ENCODE measurements at regions not wholly inside any gene's neighbourhood (a gene's known extent, or its start where the extent isn't known, plus 50 kb on each side); places are given as distances from the start of the nearest gene placed in this dataset.

- WGBS (ENCODE audit: extremely low coverage, insufficient coverage, insufficient read length) = no CpG with 5 or more reads among the region's 2 CpGs
Observed at GRCh38 chr11:80559942-80560341, 1119.1 kb upstream of the TENM4 start.

GRCh38 chr11:80553565-80553964 is 1112.7 kb upstream of the TENM4 start:
- Histone ChIP-seq H3K9me3 (ENCODE audit: insufficient read depth, low read depth, low read length) (no peaks in the 10 kb centered on the region), H3K4ac (ENCODE audit: low read depth, low read length) (no peak overlapping the region), H3K4me3 (ENCODE audit: low read depth, low read length) (no peak overlapping the region), H2BK5ac (ENCODE audit: low read depth, low read length, poor library complexity) (no peak overlapping the region), H3K18ac (ENCODE audit: low read length) (no peak overlapping the region), H3K4me2 (ENCODE audit: low read length) (no peak overlapping the region), H2AFZ (ENCODE audit: insufficient read depth, low read length, poor library complexity) (no peak overlapping the region), H2BK120ac (ENCODE audit: insufficient read depth, low read length, poor library complexity) (no peak overlapping the region), H3K4me1 (ENCODE audit: control insufficient read depth in 1 of 2, insufficient read depth in 2 of 2, low read length in 2 of 2) (peaks cover 0 to 3% of the 10 kb centered on the region in 2 experiments), H3K27me3 (ENCODE audit: insufficient read depth, low read length) (no peaks in the 10 kb centered on the region), H2AK5ac (ENCODE audit: low read length) (no peak overlapping the region), H3K79me1 (ENCODE audit: low read length) (no peaks in the 10 kb centered on the region), H3K9ac (ENCODE audit: low read length) (no peak overlapping the region), H4K8ac (ENCODE audit: low read depth, low read length) (no peak overlapping the region), H3K79me2 (ENCODE audit: control insufficient read depth, insufficient read depth, low read length, poor library complexity) (no peaks in the 10 kb centered on the region), H2BK12ac (ENCODE audit: low read length) (no peak overlapping the region), H3K23ac (ENCODE audit: low read length) (no peak overlapping the region), H3K36me3 (ENCODE audit: control insufficient read depth in 1 of 2, insufficient read depth in 2 of 2, low read length in 2 of 2) (no peaks in the 10 kb centered on the region), H4K91ac (ENCODE audit: low read depth, low read length) (no peak overlapping the region), H4K12ac (ENCODE audit: low read depth, low read length) (no peak overlapping the region), H3K27ac (ENCODE audit: low read depth, low read length) (no peak overlapping the region), H3K14ac (ENCODE audit: low read length) (no peak overlapping the region)
- WGBS (ENCODE audit: extremely low coverage, insufficient coverage, insufficient read length) = no CpG with 5 or more reads among the region's 2 CpGs
- DNase-seq = no peak

More at GRCh38 chr11:80559942-80560341, 1119.1 kb upstream of the TENM4 start:
- DNase-seq = no peak
- no peak overlapping the region for H3K4me2 ChIP-seq (ENCODE audit: low read length)
- H3K18ac ChIP-seq (ENCODE audit: low read length) = no peak overlapping the region
- H3K9ac ChIP-seq (ENCODE audit: low read length) = no peak overlapping the region
- no peaks in the 10 kb centered on the region for H3K36me3 ChIP-seq (ENCODE audit: control insufficient read depth in 1 of 2, insufficient read depth in 2 of 2, low read length in 2 of 2)
- no peak overlapping the region for H2BK5ac ChIP-seq (ENCODE audit: low read depth, low read length, poor library complexity)
- no peak overlapping the region for H3K4me3 ChIP-seq (ENCODE audit: low read depth, low read length)
- no peak overlapping the region for H4K8ac ChIP-seq (ENCODE audit: low read depth, low read length)
- no peak overlapping the region for H2AK5ac ChIP-seq (ENCODE audit: low read length)
- peaks cover 2 to 4% of the 10 kb centered on the region in 2 experiments for H3K4me1 ChIP-seq (ENCODE audit: control insufficient read depth in 1 of 2, insufficient read depth in 2 of 2, low read length in 2 of 2)
- H4K91ac ChIP-seq (ENCODE audit: low read depth, low read length) = no peak overlapping the region
- H2AFZ ChIP-seq (ENCODE audit: insufficient read depth, low read length, poor library complexity) = no peak overlapping the region
- H3K14ac ChIP-seq (ENCODE audit: low read length) = no peak overlapping the region
- H3K23ac ChIP-seq (ENCODE audit: low read length) = no peak overlapping the region
- no peaks in the 10 kb centered on the region for H3K79me2 ChIP-seq (ENCODE audit: control insufficient read depth, insufficient read depth, low read length, poor library complexity)
- no peak overlapping the region for H2BK120ac ChIP-seq (ENCODE audit: insufficient read depth, low read length, poor library complexity)
- H3K27me3 ChIP-seq (ENCODE audit: insufficient read depth, low read length) = no peaks in the 10 kb centered on the region
- H3K4ac ChIP-seq (ENCODE audit: low read depth, low read length) = no peak overlapping the region
- no peak overlapping the region for H3K27ac ChIP-seq (ENCODE audit: low read depth, low read length)
- no peaks in the 10 kb centered on the region for H3K9me3 ChIP-seq (ENCODE audit: insufficient read depth, low read depth, low read length)
- H4K12ac ChIP-seq (ENCODE audit: low read depth, low read length) = no peak overlapping the region
- peaks cover 2% of the 10 kb centered on the region for H3K79me1 ChIP-seq (ENCODE audit: low read length)
- no peak overlapping the region for H2BK12ac ChIP-seq (ENCODE audit: low read length)

- Histone ChIP-seq H3K36me3 (ENCODE audit: control insufficient read depth in 1 of 2, insufficient read depth in 2 of 2, low read length in 2 of 2) (no peaks in the 10 kb centered on the region), H3K27me3 (ENCODE audit: insufficient read depth, low read length) (no peaks in the 10 kb centered on the region), H3K27ac (ENCODE audit: low read depth, low read length) (no peak overlapping the region), H4K12ac (ENCODE audit: low read depth, low read length) (no peak overlapping the region), H2AK5ac (ENCODE audit: low read length) (no peak overlapping the region), H3K4ac (ENCODE audit: low read depth, low read length) (no peak overlapping the region), H3K79me2 (ENCODE audit: control insufficient read depth, insufficient read depth, low read length, poor library complexity) (no peaks in the 10 kb centered on the region), H3K9me3 (ENCODE audit: insufficient read depth, low read depth, low read length) (no peaks in the 10 kb centered on the region), H3K14ac (ENCODE audit: low read length) (no peak overlapping the region), H3K23ac (ENCODE audit: low read length) (no peak overlapping the region), H2BK120ac (ENCODE audit: insufficient read depth, low read length, poor library complexity) (no peak overlapping the region), H3K9ac (ENCODE audit: low read length) (no peak overlapping the region), H3K18ac (ENCODE audit: low read length) (no peak overlapping the region), H4K8ac (ENCODE audit: low read depth, low read length) (no peak overlapping the region), H2BK12ac (ENCODE audit: low read length) (no peak overlapping the region), H3K4me2 (ENCODE audit: low read length) (no peak overlapping the region), H4K91ac (ENCODE audit: low read depth, low read length) (no peak overlapping the region), H2BK5ac (ENCODE audit: low read depth, low read length, poor library complexity) (no peak overlapping the region), H3K4me1 (ENCODE audit: control insufficient read depth in 1 of 2, insufficient read depth in 2 of 2, low read length in 2 of 2) (no peaks in the 10 kb centered on the region), H2AFZ (ENCODE audit: insufficient read depth, low read length, poor library complexity) (no peak overlapping the region), H3K4me3 (ENCODE audit: low read depth, low read length) (no peak overlapping the region), H3K79me1 (ENCODE audit: low read length) (no peaks in the 10 kb centered on the region)
- DNase-seq = no peak
- WGBS (ENCODE audit: extremely low coverage, insufficient coverage, insufficient read length) = no CpG with 5 or more reads among the region's 2 CpGs
Observed at GRCh38 chr11:80542704-80543103, 1101.9 kb upstream of the TENM4 start.

GRCh38 chr11:80538040-80538439 is 1097.2 kb upstream of the TENM4 start:
- H3K79me2 ChIP-seq (ENCODE audit: control insufficient read depth, insufficient read depth, low read length, poor library complexity) = no peaks in the 10 kb centered on the region

More at GRCh38 chr11:80538040-80538439, 1097.2 kb upstream of the TENM4 start:
- Histone ChIP-seq H4K8ac (ENCODE audit: low read depth, low read length) (no peak overlapping the region), H4K91ac (ENCODE audit: low read depth, low read length) (no peak overlapping the region), H3K23ac (ENCODE audit: low read length) (no peak overlapping the region), H3K9me3 (ENCODE audit: insufficient read depth, low read depth, low read length) (peaks cover 4% of the 10 kb centered on the region), H3K36me3 (ENCODE audit: control insufficient read depth in 1 of 2, insufficient read depth in 2 of 2, low read length in 2 of 2) (no peaks in the 10 kb centered on the region), H3K4me3 (ENCODE audit: low read depth, low read length) (no peak overlapping the region), H2BK120ac (ENCODE audit: insufficient read depth, low read length, poor library complexity) (no peak overlapping the region), H2BK5ac (ENCODE audit: low read depth, low read length, poor library complexity) (no peak overlapping the region), H2BK12ac (ENCODE audit: low read length) (no peak overlapping the region), H3K4ac (ENCODE audit: low read depth, low read length) (no peak overlapping the region), H3K4me1 (ENCODE audit: control insufficient read depth in 1 of 2, insufficient read depth in 2 of 2, low read length in 2 of 2) (no peaks in the 10 kb centered on the region), H3K18ac (ENCODE audit: low read length) (no peak overlapping the region), H2AK5ac (ENCODE audit: low read length) (no peak overlapping the region), H3K79me1 (ENCODE audit: low read length) (no peaks in the 10 kb centered on the region), H3K27me3 (ENCODE audit: insufficient read depth, low read length) (no peaks in the 10 kb centered on the region), H3K14ac (ENCODE audit: low read length) (no peak overlapping the region), H3K9ac (ENCODE audit: low read length) (no peak overlapping the region), H4K12ac (ENCODE audit: low read depth, low read length) (no peak overlapping the region), H2AFZ (ENCODE audit: insufficient read depth, low read length, poor library complexity) (no peak overlapping the region), H3K27ac (ENCODE audit: low read depth, low read length) (no peak overlapping the region), H3K4me2 (ENCODE audit: low read length) (no peak overlapping the region)
- no peak for DNase-seq
- no CpG with 5 or more reads among the region's 2 CpGs for WGBS (ENCODE audit: extremely low coverage, insufficient coverage, insufficient read length)

All from trophoblast cell (in vitro differentiated cells and primary cell).